NOMO-1 (cell line): ENCODE measurements at regions not wholly inside any gene's neighbourhood (a gene's known extent, or its start where the extent isn't known, plus 50 kb on each side); places are given as distances from the start of the nearest gene placed in this dataset.
"Not testable (repeated sequence)": the region's sequence is repeated elsewhere in the genome, so short reads cannot be mapped to it uniquely, and the experiment has no call there.

ENCODE experiments used
- DNase-seq, 2 experiments: peaks; one replicate each; lab custom pipeline; 2025; ENCODE audit not compliant: unreplicated experiment in 2 of 2; lab: John Stamatoyannopoulos, UW

DNA sequence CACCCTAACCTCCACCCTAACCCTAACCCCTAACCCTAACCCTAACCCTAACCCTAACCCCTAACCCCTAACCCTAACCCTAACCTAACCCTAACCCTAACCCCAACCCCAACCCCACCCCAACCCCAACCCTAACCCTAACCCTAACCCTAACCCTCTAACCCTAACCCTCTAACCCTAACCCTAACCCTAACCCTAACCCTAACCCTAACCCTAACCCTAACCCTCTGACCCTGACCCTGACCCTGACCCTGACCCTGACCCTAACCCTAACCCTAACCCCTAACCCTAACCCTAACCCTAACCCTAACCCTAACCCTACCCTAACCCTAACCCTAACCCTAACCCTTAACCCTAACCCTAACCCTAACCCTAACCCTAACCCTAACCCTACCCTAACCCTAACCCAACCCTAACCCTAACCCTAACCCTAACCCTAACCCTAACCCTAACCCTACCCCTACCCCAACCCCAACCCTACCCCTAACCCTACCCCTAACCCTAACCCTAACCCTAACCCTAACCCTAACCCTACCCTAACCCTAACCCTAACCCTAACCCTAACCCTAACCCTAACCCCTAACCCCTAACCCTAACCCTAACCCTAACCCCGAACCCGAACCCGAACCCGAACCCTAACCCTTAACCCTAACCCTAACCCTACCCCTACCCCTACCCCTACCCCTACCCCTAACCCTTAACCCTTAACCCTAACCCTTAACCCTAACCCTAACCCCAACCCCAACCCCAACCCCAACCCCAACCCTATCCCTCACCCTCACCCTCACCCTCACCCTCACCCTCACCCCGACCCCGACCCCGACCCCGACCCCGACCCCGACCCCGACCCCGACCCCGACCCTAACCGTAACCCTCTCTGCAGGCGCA is 186.2 kb upstream of the CHL1 start:
- not testable (repeated sequence) for DNase-seq

GRCh38 chr3:11734-12133 is 184.8 kb upstream of the CHL1 start:
- no peak for DNase-seq

DNA sequence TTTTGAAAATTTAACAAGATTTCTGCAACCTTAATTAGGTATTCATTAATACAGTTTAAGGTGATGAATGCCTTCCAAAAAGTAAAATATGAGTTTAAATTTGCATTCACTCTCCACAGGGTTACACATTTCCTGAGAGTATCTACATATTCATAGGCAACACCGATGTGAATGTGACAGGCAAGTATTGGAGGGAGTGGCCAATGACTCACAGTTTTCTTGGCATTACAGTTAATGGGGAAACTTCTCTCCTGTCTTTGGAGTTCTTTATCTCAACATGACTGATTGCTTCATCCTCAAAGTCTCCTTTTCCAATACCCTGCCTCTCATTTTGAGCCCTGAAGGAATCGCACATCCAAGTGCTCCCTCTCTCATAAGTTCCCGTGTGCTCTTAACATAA is 181.9 kb upstream of the CHL1 start:
- DNase-seq = no peak

- DNase-seq = no peak
Measured at GRCh38 chr3:16366-16765, 180.2 kb upstream of the CHL1 start.

- DNase-seq = no peak
Measured at GRCh38 chr3:20421-20820, 176.1 kb upstream of the CHL1 start.

DNA sequence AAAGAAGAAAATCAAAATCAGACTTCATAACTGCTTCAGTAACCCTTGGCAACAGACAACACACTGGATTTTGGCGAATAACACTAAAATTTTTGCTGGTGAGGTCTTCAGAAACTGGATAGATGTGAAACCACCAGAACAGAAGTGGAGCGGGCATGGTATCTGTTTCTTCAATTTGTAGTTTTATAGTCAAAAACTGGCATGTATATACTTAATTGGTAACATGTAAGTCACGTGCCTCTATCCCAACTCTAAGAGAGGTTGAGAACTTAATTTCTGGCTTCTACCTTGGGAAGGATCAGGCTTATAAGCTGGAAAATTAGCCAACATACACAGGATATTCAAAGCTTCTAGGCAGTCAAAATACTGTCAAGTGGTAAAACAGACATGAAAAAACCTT is 172.6 kb upstream of the CHL1 start:
- no peak for DNase-seq

DNA sequence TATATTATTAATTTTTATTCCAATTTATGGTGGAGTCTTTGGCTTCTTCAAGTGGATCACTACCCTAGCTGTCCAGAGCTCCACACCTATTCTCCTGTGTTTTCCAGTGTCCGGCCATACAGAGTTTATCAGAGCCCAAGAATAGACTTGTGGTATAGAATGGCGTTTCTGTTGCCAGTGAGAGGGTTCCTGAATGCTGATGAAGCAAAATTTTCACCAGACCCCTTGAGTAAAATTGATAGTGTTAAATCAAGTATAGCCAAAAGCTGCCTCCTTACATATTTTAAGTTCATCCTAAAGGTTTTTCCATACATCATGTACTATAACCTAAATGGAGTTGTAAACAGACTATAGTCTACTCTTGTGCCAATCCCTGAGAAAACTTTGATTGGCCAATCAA is 171.5 kb upstream of the CHL1 start:
- no peak for DNase-seq

- not testable (repeated sequence) for DNase-seq
Measured at GRCh38 chr3:35985-36384, 160.6 kb upstream of the CHL1 start.

DNA sequence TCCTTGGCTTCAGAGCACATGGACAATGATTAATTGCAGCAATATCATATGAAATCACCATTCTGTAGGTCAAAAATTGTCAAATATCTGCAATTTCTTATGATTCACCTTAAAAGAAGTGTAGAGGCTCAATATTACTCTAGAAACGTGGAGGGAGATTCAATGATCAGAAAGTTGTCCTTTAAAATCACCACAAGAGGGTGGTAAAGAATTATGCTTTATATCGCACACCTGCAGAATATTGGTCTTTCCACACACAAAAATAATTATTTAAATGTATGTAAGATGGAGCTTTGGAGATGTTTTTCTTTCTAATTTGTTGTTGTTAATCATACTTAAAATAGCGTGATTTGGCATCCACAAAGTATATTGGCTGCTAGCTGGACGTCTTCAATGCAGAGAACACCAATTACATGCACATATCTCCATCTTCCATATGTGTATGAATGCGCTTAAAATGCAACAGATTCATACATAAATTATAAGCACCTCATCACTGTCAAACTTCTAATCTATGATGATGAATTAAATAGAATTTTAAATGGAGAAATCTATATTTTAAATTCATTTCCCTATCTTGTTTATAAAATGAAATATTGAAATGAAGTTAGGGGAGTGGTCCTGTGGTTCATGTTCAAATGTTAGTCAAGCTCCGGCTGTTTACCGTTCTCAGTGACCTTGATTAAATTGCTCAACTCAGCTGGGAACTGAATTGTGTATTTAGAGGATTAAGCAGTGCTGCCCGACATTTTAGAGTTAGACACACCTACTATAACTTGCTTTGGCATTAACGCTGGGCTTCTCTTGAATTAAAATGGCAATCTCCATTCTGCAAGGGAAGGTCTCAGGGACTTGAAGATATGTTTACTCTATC is 153.5 kb upstream of the CHL1 start:
- DNase-seq = not testable (repeated sequence)

- no peak for DNase-seq
Measured at GRCh38 chr3:44028-44676, 152.4 kb upstream of the CHL1 start.

DNA sequence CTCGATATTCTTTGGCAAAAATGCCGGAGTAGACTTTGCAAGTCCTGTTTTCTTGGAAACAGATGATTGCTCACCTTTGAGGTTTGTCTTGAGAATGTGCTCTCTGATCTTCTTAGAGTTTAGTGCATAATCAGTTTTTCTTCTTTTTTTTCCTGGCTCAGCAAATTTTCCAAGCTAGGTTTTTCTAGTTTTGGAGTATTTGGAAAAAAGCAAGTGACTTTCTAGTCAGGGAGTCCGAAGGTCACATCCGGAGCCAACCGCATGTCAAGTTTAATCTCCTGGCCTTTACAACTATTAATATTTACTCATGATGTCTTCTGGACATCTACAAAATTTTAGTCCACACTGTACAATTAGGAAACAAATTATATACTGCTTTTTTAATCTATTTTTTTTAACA is 151.6 kb upstream of the CHL1 start:
- not testable (repeated sequence) for DNase-seq

GRCh38 chr3:46576-46975 is 150.0 kb upstream of the CHL1 start:
- DNase-seq = no peak

- not testable (repeated sequence) for DNase-seq
Measured at GRCh38 chr3:53441-53840, 143.1 kb upstream of the CHL1 start.

GRCh38 chr3:54240-54639 is 142.3 kb upstream of the CHL1 start:
- no peak for DNase-seq

DNA sequence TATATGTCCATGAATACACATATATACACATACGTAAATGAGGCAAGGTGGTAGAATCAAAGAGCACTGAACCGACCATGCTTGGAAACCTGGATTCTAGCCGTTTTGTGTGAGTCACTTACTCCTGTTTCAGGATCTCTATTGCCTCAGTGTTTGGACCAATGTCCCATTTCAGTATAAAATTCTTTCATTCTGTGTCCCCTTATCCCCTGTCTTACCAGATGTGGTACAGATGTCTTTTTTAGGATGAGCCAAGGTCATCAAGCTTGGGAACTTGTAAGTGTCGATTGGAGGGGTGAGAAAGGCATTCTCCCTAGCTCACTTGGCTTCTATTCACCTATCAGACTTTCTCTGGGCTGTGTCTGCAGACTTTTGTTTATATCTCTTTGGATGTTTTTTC is 139.9 kb upstream of the CHL1 start:
- no peak for DNase-seq

- no peak for DNase-seq
Measured at GRCh38 chr3:59854-60253, 136.7 kb upstream of the CHL1 start.

DNA sequence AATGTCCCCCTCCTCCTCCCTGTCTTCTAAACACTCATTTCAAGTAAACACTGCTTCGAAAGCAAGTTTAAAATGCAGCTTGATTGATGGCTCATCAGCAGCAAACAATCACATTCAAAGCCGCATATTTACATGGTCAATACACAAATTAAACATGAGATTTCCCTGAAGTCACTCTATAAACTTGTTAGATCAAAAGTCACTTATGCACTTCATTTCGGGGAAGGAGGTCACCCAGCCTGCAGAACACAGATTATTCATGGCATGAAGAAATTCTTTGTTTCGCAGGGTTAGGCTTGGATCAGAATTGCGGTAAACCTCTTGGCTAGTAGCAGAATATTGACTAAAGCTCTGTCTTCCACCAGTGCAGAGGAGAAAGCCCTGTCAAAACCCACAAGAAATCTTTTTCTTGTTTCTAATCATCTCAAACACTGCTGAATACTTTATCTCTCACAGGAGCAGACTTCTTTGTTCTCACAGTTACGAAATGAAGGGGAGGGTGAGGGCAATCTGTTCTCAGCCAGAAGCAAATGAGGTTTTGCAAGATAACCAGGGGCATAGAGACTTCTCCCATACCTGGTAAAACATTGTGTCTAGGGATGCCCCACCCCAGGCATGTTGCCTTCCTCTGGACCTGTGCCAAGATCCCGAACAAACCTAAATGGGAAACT is 133.3 kb upstream of the CHL1 start:
- DNase-seq = no peak

DNA sequence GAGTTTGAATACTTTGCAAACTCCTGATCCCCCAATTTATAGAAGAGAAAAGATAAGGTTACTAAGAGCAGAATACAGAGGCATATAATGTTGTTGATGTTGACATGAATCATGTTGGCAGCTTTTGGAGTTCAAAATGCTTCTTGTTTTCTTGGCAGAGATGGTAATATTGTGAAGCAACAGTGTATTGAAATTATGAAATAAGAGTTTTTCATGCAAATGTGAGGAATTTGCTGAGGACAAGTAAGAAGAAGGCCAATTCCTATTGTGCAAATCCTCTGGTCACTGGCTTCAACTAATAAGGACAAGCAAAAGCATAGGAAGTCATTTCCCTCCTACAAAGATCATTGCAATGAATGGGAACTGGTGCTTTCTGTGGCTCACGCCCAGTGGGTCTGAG is 126.9 kb upstream of the CHL1 start:
- DNase-seq = peak in 1 of 2 experiments; percentile 4

DNA sequence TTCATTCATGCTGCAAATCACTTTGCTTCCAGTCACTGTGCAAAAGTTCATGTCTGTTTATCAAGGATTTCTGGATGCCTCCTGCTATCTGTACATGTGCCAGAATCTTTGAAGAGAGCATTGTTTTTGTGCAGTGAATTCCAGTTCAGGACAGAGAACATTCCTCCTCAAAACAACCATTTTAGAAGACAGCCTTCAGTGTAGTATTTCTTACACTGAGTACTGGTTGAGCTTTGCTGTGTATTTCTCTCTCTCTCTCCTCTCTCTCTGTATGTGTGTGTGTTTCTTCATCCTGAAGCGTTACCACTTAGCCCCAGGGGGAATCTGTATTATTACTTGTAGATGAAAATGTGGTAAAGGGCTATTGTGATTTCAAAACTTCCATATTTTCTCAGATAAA is 123.8 kb upstream of the CHL1 start:
- DNase-seq = no peak

- no peak for DNase-seq
Measured at GRCh38 chr3:73271-73670, 123.3 kb upstream of the CHL1 start.
